HL-60 (cell line): ENCODE measurements at regions not wholly inside any gene's neighbourhood (a gene's known extent, or its start where the extent isn't known, plus 50 kb on each side); places are given as distances from the start of the nearest gene placed in this dataset.

ENCODE experiments used
- DNase-seq, 2 experiments: peaks; one replicate each; pipeline ENCODE4 v3.0.0-alpha.2; 2010 to 2020; ENCODE audit warnings: low read depth in 1 of 2, low spot score in 1 of 2
- H3K27ac ChIP-seq: fragments of 250-450 bp; sonication (Bioruptor Pico); replicated peaks from 2 replicates; pipeline ENCODE4 v1.5.1; 2020; ENCODE audit warnings: mild to moderate bottlenecking, moderate library complexity
- H3K27me3 ChIP-seq: fragments of 250-450 bp; sonication (Bioruptor Pico); 2 replicates; pipeline ENCODE4 v1.5.1; 2021; ENCODE audit warnings: mild to moderate bottlenecking, moderate library complexity; ENCODE audit not compliant: insufficient read depth, poor library complexity, severe bottlenecking
- H3K4me3 ChIP-seq: replicated peaks from 2 replicates; pipeline ENCODE4 v1.5.1; 2011; ENCODE audit warnings: mild to moderate bottlenecking, control low read depth, low read length; ENCODE audit not compliant: insufficient read depth
- CTCF ChIP-seq: IDR thresholded peaks from one replicate; pipeline ENCODE4 v1.5.1; 2011; ENCODE audit warnings: low read length, control low read depth, inconsistent platforms; ENCODE audit not compliant: insufficient read depth
- GABPA ChIP-seq: IDR thresholded peaks from 2 replicates; pipeline ENCODE4 v1.6.1; 2012; ENCODE audit warnings: low read depth
- POLR2AphosphoS5 ChIP-seq: IDR thresholded peaks from 2 replicates; pipeline ENCODE4 v1.6.1; 2012; ENCODE audit warnings: low read depth
- REST ChIP-seq: IDR thresholded peaks from 2 replicates; pipeline ENCODE4 v1.6.1; 2012; ENCODE audit warnings: low read depth; ENCODE audit not compliant: insufficient replicate concordance
- SPI1 ChIP-seq: IDR thresholded peaks from 2 replicates; pipeline ENCODE4 v1.6.1; 2012; ENCODE audit warnings: low read depth, mild to moderate bottlenecking, borderline replicate concordance

GRCh38 chr14:44404599-44404998 lies 102.5 kb downstream of the FSCB start:
- TF ChIP-seq REST: no peak
- TF ChIP-seq CTCF: no peak
- no peak for TF ChIP-seq GABPA
- no peak for TF ChIP-seq POLR2AphosphoS5
- TF ChIP-seq SPI1: no peak
- no peak overlapping the region for H3K27ac ChIP-seq
- DNase-seq: no peak
- no peak overlapping the region for H3K4me3 ChIP-seq
- H3K27me3 ChIP-seq: no peaks in the 10 kb centered on the region

- no peak overlapping the region for H3K4me3 ChIP-seq
- no peak for TF ChIP-seq CTCF
- TF ChIP-seq POLR2AphosphoS5: no peak
- no peak for TF ChIP-seq GABPA
- TF ChIP-seq SPI1: no peak
- no peak for TF ChIP-seq REST
- no peak overlapping the region for H3K27ac ChIP-seq
- DNase-seq: no peak
- no peaks in the 10 kb centered on the region for H3K27me3 ChIP-seq
Observed at GRCh38 chr14:44404036-44404435, 103.0 kb downstream of the FSCB start.

GRCh38 chr14:44403193-44403592 lies 103.9 kb downstream of the FSCB start:
- H3K27ac ChIP-seq: no peak overlapping the region
- no peak overlapping the region for H3K4me3 ChIP-seq
- DNase-seq: no peak
- H3K27me3 ChIP-seq: no peaks in the 10 kb centered on the region
- TF ChIP-seq REST (no peak), POLR2AphosphoS5 (no peak), CTCF (no peak), SPI1 (no peak), GABPA (no peak)
